CD14-positive monocyte (primary cell): ENCODE measurements at regions not wholly inside any gene's neighbourhood (a gene's known extent, or its start where the extent isn't known, plus 50 kb on each side); places are given as distances from the start of the nearest gene placed in this dataset.

Experiments
- DNase-seq, 3 donors: peaks; one replicate each; pipeline ENCODE4 v3.0.0-alpha.2; 2011 to 2022
- H2AFZ ChIP-seq: 2 replicates; pipeline ENCODE4 v1.6.0; 2012; ENCODE audit warnings: mild to moderate bottlenecking, low read depth, low read length, inconsistent platforms; ENCODE audit not compliant: insufficient read depth, poor library complexity, severe bottlenecking
- H3K27ac ChIP-seq, 2 donors: 1 replicate in 1 of 2; 2 replicates in 1 of 2; pipeline ENCODE4 v1.5.1; 2012 to 2013; ENCODE audit warnings: low read length in 2 of 2, control low read depth in 1 of 2, inconsistent platforms in 1 of 2, low read depth in 1 of 2, mild to moderate bottlenecking in 1 of 2
- H3K27me3 ChIP-seq, 2 donors: one replicate each; pipeline versions ENCODE4 v1.6.0 to v1.6.1; 2011 to 2013; ENCODE audit warnings: low read length in 2 of 2; ENCODE audit not compliant: control insufficient read depth in 2 of 2, insufficient read depth in 2 of 2
- H3K36me3 ChIP-seq, 2 donors: replicated peaks in 1 of 2; 1 replicate in 1 of 2; 2 replicates in 1 of 2; pipeline versions ENCODE4 v1.5.1 to v1.6.1; 2012 to 2013; ENCODE audit warnings: low read length in 2 of 2, control low read depth in 1 of 2, inconsistent platforms in 1 of 2, mild to moderate bottlenecking in 1 of 2; ENCODE audit not compliant: insufficient read depth in 2 of 2, control insufficient read depth in 1 of 2
- H3K4me1 ChIP-seq, 2 donors: 1 replicate in 1 of 2; 2 replicates in 1 of 2; pipeline versions ENCODE4 v1.5.1 to v1.6.1; 2012 to 2013; ENCODE audit warnings: low read length in 2 of 2, control low read depth in 1 of 2, inconsistent platforms in 1 of 2, mild to moderate bottlenecking in 1 of 2, moderate library complexity in 1 of 2; ENCODE audit not compliant: insufficient read depth in 2 of 2, control insufficient read depth in 1 of 2
- H3K4me2 ChIP-seq: replicated peaks from 2 replicates; pipeline ENCODE3; 2012; ENCODE audit warnings: low read length, moderate library complexity, mild to moderate bottlenecking; ENCODE audit not compliant: poor library complexity, severe bottlenecking; ENCODE audit errors: extremely low read depth
- H3K4me3 ChIP-seq, 3 experiments: fragments of 200-600 bp in 1 of 3; sonication (generic) in 1 of 3; replicated peaks in 1 of 3; 1 replicate in 2 of 3; 2 replicates in 1 of 3; pipeline ENCODE4 v1.5.1; 2011 to 2013; ENCODE audit warnings: low read length in 3 of 3, mild to moderate bottlenecking in 3 of 3, control low read depth in 2 of 3, low read depth in 2 of 3, inconsistent platforms in 1 of 3, moderate library complexity in 1 of 3
- H3K79me2 ChIP-seq: 2 replicates; pipeline ENCODE4 v1.6.0; 2012; ENCODE audit warnings: mild to moderate bottlenecking, control low read depth, inconsistent platforms, low read length, moderate library complexity; ENCODE audit not compliant: insufficient read depth
- H3K9ac ChIP-seq: 2 replicates; pipeline ENCODE4 v1.6.0; 2017; ENCODE audit warnings: low read length, mild to moderate bottlenecking; ENCODE audit not compliant: insufficient read depth, poor library complexity, severe bottlenecking
- H3K9me3 ChIP-seq, 2 donors: replicated peaks in 1 of 2; 1 replicate in 1 of 2; 2 replicates in 1 of 2; pipeline versions ENCODE4 v1.5.1 to v1.6.1; 2012 to 2013; ENCODE audit warnings: low read length in 2 of 2, control low read depth in 1 of 2; ENCODE audit not compliant: control insufficient read depth in 1 of 2, insufficient read depth in 1 of 2
- H4K20me1 ChIP-seq: 2 replicates; pipeline ENCODE4 v1.6.0; 2012; ENCODE audit warnings: mild to moderate bottlenecking, low read length, control low read depth, moderate library complexity; ENCODE audit not compliant: insufficient read depth
- H3K27ac Mint-ChIP-seq, 7 donors: one replicate each; pipeline ENCODE4 v1.8.0; 2020; ENCODE audit warnings: mild to moderate bottlenecking in 7 of 7, mixed read lengths in 7 of 7, moderate library complexity in 6 of 7, inconsistent platforms in 2 of 7
- H3K27me3 Mint-ChIP-seq, 3 donors: one replicate each; pipeline ENCODE4 v1.8.0; 2021 to 2022; ENCODE audit warnings: low read depth in 3 of 3, mild to moderate bottlenecking in 3 of 3, mixed read lengths in 3 of 3, moderate library complexity in 3 of 3, inconsistent platforms in 1 of 3
- H3K36me3 Mint-ChIP-seq, 2 donors: one replicate each; pipeline ENCODE4 v1.8.0; 2020; ENCODE audit warnings: mixed read lengths in 2 of 2, inconsistent platforms in 1 of 2, mild to moderate bottlenecking in 1 of 2
- H3K4me1 Mint-ChIP-seq: one replicate; pipeline ENCODE4 v1.8.0; 2020; ENCODE audit warnings: mild to moderate bottlenecking, mixed read lengths
- H3K4me3 Mint-ChIP-seq, 2 donors: one replicate each; pipeline ENCODE4 v1.8.0; 2020; ENCODE audit warnings: mild to moderate bottlenecking in 2 of 2, mixed read lengths in 2 of 2, moderate library complexity in 1 of 2
- H3K9me3 Mint-ChIP-seq, 7 donors: one replicate each; pipeline ENCODE4 v1.8.0; 2020 to 2022; ENCODE audit warnings: mixed read lengths in 7 of 7, mild to moderate bottlenecking in 6 of 7, moderate library complexity in 6 of 7, inconsistent platforms in 2 of 7
- CTCF ChIP-seq: fragments of 200-600 bp; IDR thresholded peaks from one replicate; pipeline ENCODE4 v1.8.0; 2022; ENCODE audit warnings: antibody characterized with exemption, mild to moderate bottlenecking
- WGBS: methylation state at CpG from one replicate; pipeline ENCODE4 v1.1.5; 2013; ENCODE audit warnings: missing lambda C conversion rate; ENCODE audit not compliant: insufficient coverage; 5-methylcytosine and 5-hydroxymethylcytosine counted together
- intact Hi-C, 2 donors: fragments of 100-400 bp; cut with micrococcal nuclease; formaldehyde crosslinking; loops; one replicate each; pipeline versions ENCODE4 v1.15.0 to v1.15.1; 2023

- Mint-ChIP-seq H3K9me3 (peaks cover 5 to 14% (median 7%) of the 10 kb centered on the region in 7 donors), H3K36me3 (no peaks in the 10 kb centered on the region), H3K4me3 (no peak overlapping the region), H3K4me1 (no peaks in the 10 kb centered on the region), H3K27ac (no peak overlapping the region), H3K27me3 (peaks cover 0 to 2% (median 0%) of the 10 kb centered on the region in 3 donors)
- H3K9ac ChIP-seq: no peak overlapping the region
- 94% methylated on average over 5 of the region's 10 CpGs for WGBS
- H3K27me3 ChIP-seq: no peaks in the 10 kb centered on the region
- no peaks in the 10 kb centered on the region for H3K79me2 ChIP-seq
- no peak overlapping the region for H3K27ac ChIP-seq
- DNase-seq: no peak
- no peak overlapping the region for H3K4me2 ChIP-seq
- H3K4me3 ChIP-seq: no peak overlapping the region
- no peaks in the 10 kb centered on the region for H3K9me3 ChIP-seq
- H3K36me3 ChIP-seq: no peaks in the 10 kb centered on the region
- no peaks in the 10 kb centered on the region for H4K20me1 ChIP-seq
- intact Hi-C loops: no loop called here
- H2AFZ ChIP-seq: no peak overlapping the region
- H3K4me1 ChIP-seq: no peaks in the 10 kb centered on the region
- TF ChIP-seq CTCF: no peak
Observed at GRCh38 chr7:91767820-91768219, 112.7 kb downstream of the MTERF1 start.

- intact Hi-C loops: no loop called here
- Histone ChIP-seq H3K27ac (no peak overlapping the region), H3K4me1 (no peaks in the 10 kb centered on the region), H3K9me3 (no peaks in the 10 kb centered on the region), H2AFZ (no peak overlapping the region), H3K4me2 (no peak overlapping the region), H3K9ac (no peak overlapping the region), H3K79me2 (no peaks in the 10 kb centered on the region), H3K36me3 (no peaks in the 10 kb centered on the region), H3K27me3 (no peaks in the 10 kb centered on the region), H4K20me1 (no peaks in the 10 kb centered on the region), H3K4me3 (no peak overlapping the region)
- Mint-ChIP-seq H3K27ac (no peak overlapping the region), H3K36me3 (no peaks in the 10 kb centered on the region), H3K9me3 (peaks cover 0 to 7% (median 0%) of the 10 kb centered on the region in 7 donors), H3K27me3 (peaks cover 0 to 2% (median 0%) of the 10 kb centered on the region in 3 donors), H3K4me3 (no peak overlapping the region), H3K4me1 (no peaks in the 10 kb centered on the region)
- no peak for DNase-seq
- no CpG with 5 or more reads among the region's 1 CpG for WGBS
- TF ChIP-seq CTCF: no peak
Observed at GRCh38 chr7:91771394-91771793, 109.1 kb downstream of the MTERF1 start.
